ENCODE measurements at regions not wholly inside any gene's neighbourhood (a gene's known extent, or its start where the extent isn't known, plus 50 kb on each side); places are given as distances from the start of the nearest gene placed in this dataset.
"Not testable (repeated sequence)": the region's sequence is repeated elsewhere in the genome, so short reads cannot be mapped to it uniquely, and the experiment has no call there.

GRCh38 chr3:177382944-177383343, 185.7 kb upstream of the TBL1XR1 start:
- DNase-seq (ENCODE audit: extremely low read depth in 1 of 2, low read depth in 1 of 2), result no peak

DNA sequence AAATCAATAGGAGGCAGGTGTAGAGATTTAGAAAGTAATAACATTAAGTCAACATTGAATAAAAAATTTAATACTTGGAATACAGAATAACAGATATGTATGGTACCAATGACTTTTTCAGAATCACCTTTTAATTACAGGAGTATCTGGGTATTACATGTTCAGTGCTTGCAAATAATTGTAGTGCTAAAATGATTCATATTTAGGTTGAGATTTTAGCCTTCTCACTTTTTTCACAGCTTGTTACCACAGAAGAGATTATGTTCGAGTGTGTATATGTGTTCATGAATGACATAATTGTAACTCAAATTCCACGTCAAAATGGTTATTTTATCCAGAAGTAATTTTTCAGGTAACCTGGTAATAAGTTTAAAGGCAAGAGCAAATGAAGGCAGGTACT, 187.9 kb upstream of the TBL1XR1 start:
- DNase-seq (ENCODE audit: extremely low read depth in 1 of 2, low read depth in 1 of 2), result no peak

- DNase-seq (ENCODE audit: extremely low read depth in 1 of 2, low read depth in 1 of 2), result no peak
These were observed 188.6 kb upstream of the TBL1XR1 start for GRCh38 chr3:177385831-177386301.

DNA sequence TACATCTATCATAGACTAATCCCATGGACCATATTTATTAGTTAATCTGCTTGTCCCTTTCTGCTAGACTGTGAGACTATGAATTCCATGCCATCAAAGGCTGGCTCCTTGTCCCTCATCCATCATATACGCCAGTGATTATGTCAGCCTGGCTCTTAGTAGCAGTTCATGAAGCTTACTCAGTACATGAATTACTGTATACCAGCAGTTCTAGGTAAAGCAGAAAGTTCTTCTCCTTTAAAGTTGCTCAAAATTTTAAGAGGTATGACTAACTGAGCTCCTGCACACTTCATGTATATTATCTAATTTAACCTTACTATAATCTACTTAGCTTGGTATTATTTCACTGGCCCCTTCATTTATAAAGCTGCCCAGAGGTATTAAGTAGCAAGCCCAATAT, 190.9 kb upstream of the TBL1XR1 start:
- DNase-seq (ENCODE audit: extremely low read depth in 1 of 2, low read depth in 1 of 2), result no peak

GRCh38 chr3:177394231-177395024, 197.1 kb upstream of the TBL1XR1 start:
- DNase-seq (ENCODE audit: extremely low read depth in 1 of 2, low read depth in 1 of 2), result not testable (repeated sequence)

GRCh38 chr3:177396733-177397132, 199.5 kb upstream of the TBL1XR1 start:
- DNase-seq (ENCODE audit: extremely low read depth in 1 of 2, low read depth in 1 of 2), result no peak

DNA sequence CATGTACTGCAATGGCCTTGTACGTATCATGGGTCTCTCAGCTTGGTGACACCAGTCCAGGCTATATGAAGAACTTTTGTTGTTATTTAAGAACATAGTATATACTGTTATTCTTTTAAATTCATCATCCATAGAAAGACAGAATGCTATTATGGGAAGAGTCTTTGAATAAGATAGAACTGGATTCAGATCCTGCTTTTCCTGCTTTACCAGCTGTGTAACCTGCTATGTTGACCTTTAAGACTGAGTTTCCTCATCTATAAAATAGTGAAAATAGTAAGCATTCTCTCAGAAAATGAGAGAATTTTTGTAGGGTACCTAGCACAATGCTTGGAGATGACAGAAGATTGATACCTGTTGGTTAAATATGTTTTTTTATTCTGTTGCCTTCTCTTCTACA, 204.1 kb upstream of the TBL1XR1 start:
- DNase-seq (ENCODE audit: extremely low read depth in 1 of 2, low read depth in 1 of 2), result no peak

GRCh38 chr3:177402533-177402932, 205.3 kb upstream of the TBL1XR1 start:
- DNase-seq (ENCODE audit: extremely low read depth in 1 of 2, low read depth in 1 of 2), result no peak

- no peak for DNase-seq (ENCODE audit: extremely low read depth in 1 of 2, low read depth in 1 of 2)
These were observed 207.9 kb upstream of the TBL1XR1 start for GRCh38 chr3:177405191-177405672.

DNA sequence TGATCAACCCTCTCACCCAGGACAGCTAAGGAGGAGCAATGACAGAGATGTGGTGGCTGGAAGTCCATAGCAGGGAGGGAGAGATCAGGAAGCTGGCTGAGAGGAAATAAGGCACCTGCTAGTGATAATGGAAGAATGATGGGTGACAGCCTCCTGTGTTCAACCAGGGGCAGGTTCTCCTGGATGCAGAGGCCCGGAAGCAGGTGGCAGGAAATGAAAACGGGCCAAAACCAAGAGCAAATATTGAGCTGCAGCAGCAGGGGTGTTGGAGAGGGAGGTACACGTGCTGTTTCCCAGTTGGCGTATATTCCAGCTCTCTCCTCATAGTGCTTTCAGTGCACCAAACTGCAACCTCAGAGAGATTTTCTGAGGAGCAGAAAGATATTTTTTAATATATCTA, 213.4 kb upstream of the TBL1XR1 start:
- no peak for DNase-seq (ENCODE audit: extremely low read depth in 1 of 2, low read depth in 1 of 2)

GRCh38 chr3:177411201-177411600, 213.9 kb upstream of the TBL1XR1 start:
- DNase-seq (ENCODE audit: extremely low read depth in 1 of 2, low read depth in 1 of 2), result no peak

DNA sequence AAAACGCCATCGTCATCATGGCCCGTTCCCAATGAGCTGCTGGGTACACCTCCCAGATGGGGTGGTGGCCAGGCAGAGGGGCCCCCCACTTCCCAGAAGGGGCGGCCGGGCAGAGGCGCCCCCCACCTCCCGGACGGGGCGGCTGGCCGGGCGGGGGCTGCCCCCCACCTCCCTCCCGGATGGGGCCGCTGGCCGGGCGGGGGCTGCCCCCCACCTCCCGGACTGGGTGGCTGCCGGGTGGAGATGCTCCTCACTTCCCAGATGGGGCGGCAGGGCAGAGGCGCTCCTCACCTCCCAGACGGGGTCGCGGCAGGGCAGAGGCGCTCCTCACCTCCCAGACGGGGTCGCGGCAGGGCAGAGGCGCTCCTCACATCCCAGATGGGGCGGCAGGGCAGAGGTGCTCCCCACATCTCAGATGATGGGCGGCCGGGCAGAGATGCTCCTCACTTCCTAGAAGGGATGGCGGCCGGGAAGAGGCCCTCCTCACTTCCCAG, 215.4 kb upstream of the TBL1XR1 start:
- DNase-seq (ENCODE audit: extremely low read depth in 1 of 2, low read depth in 1 of 2), result not testable (repeated sequence)

DNA sequence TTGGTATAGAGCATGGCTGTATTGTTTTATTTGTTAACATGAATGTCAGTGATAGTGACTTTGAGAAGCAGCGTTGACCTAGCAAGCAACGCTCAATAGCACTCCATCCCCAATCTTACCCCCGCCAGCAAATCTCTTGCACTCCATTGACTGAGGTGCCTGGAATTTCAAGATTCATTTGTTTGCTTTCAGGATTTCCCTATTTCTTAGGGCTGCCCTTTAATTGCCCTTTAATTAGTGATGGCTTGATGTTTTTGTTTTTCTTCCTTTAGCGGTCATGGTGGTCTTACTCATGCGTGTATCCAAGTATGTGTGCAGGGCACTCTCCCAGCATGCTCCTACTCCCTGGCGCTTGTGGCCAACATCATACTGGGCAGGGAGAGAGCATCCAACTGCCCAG, 216.8 kb upstream of the TBL1XR1 start:
- DNase-seq (ENCODE audit: extremely low read depth in 1 of 2, low read depth in 1 of 2), result no peak

DNA sequence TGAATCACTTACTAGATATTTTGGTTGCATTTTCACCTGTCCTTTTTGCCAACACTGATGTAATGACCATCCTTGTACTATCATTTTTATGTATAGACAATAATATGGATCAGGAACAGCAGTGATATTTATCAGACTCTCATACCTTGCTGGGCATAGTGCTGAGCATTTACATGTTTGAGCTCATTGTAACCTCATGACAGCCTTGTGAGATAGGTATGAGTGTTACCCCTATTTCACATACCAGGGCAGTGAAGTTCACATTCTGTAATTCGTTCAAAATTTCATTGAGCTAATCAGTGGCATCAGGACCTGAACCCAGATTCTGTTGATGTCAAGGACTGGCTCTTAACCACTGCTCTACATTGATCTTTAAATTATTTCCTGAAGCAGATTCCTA, 221.5 kb upstream of the TBL1XR1 start:
- no peak for DNase-seq (ENCODE audit: extremely low read depth in 1 of 2, low read depth in 1 of 2)

GRCh38 chr3:177419904-177420601, 222.8 kb upstream of the TBL1XR1 start:
- DNase-seq (ENCODE audit: extremely low read depth in 1 of 2, low read depth in 1 of 2), result no peak

DNA sequence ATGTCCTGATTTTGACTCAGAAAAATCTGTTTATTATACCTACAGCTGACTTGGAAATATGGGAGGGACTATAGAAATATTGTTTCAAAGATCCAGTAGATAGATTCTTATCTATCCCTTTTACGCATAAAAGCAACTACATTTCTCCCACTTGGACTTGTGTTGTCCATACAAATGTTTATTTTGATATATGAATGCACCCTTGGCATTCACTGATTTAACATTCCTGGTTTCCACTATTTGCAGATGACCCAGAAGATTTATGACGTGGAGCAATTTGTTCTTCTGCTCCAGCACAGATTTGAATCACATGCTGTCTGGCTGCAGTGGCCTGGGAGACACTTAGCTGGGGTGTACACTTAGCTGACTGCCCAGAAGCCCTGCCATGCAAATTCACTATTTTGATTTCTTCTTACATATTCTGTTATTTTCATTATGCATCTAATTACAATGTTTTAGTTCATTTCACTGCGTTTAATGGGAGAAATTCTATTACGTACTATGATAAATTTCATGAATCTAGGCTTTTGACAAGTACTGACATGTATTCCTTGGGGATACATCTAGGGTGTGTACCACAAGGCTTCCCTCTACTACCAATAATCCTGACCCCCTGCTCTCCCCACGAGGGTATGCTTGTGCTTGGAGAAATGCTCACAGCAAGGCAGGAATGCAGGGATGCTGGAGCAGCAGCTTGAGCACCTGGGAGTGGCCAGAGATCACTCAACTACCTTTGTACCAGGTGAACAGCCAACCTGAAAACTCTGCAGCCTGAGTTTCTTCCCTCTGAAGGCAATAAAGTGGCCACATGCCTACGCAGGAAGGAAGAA, 223.6 kb upstream of the TBL1XR1 start:
- DNase-seq (ENCODE audit: extremely low read depth in 1 of 2, low read depth in 1 of 2), result no peak

DNA sequence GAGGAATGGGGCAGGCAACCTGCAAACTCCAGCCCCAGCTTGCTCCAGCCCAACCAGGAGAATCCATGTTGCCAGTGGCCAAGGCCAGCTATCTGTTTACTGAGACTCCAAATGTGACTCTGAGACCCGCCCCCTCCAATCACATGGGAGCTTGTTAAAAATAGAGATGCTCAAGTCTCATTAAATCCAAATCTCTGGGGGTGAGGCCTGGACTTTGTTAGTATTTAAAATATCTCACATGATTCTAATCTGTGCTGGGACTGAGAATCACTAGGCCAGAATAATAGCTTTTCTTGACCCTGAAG, 224.2 kb upstream of the TBL1XR1 start:
- DNase-seq (ENCODE audit: extremely low read depth in 1 of 2, low read depth in 1 of 2), result no peak

- no peak for DNase-seq (ENCODE audit: extremely low read depth in 1 of 2, low read depth in 1 of 2)
These were observed 227.2 kb upstream of the TBL1XR1 start for GRCh38 chr3:177424521-177424920.

GRCh38 chr3:177425042-177425441, 227.8 kb upstream of the TBL1XR1 start:
- DNase-seq (ENCODE audit: extremely low read depth in 1 of 2, low read depth in 1 of 2), result no peak

DNA sequence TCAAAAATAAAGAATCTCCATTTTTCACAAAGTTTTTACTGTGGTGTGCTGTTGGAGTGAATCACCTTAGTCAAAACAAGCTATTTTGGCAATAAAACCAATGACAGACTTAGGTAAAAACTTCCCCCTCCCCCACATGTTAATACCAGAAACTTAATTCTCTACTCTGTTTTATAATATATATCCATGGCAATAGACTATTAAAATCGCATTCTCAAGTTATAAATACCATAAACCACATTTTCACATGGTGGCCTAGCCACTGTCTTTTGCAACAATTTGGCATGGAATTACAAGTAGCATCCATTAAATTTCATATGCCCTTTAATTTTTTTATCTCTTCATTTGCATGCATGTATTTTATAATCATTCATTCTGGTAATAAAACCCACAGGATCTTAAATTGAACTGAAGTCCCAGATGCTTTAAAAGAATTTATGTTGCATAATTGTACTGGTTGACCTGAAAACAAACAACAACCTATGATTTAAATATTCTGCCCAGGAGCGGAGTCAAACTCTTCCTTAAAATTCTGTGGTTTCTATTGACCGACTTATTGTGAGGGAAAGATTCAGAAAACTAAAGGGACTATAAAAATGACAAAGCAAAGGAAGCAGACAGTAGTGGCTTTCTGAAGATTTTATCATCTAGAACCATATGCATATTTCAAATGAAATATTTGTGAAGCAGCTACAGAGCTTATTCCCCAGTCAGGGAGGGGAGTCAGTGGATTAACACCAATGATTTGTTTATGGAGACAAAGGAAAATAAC, 229.0 kb upstream of the TBL1XR1 start:
- DNase-seq (ENCODE audit: extremely low read depth in 1 of 2, low read depth in 1 of 2), result no peak
